NCI-H774 (cell line): ENCODE measurements at regions not wholly inside any gene's neighbourhood (a gene's known extent, or its start where the extent isn't known, plus 50 kb on each side); places are given as distances from the start of the nearest gene placed in this dataset.
"Not testable (repeated sequence)": the region's sequence is repeated elsewhere in the genome, so short reads cannot be mapped to it uniquely, and the experiment has no call there.

Experiments used
- DNase-seq: peaks from one replicate; lab custom pipeline; 2025; lab: John Stamatoyannopoulos, UW

GRCh38 chr3:40949347-40949746 is 250.0 kb upstream of the CTNNB1 start:
- DNase-seq = not testable (repeated sequence)

DNA sequence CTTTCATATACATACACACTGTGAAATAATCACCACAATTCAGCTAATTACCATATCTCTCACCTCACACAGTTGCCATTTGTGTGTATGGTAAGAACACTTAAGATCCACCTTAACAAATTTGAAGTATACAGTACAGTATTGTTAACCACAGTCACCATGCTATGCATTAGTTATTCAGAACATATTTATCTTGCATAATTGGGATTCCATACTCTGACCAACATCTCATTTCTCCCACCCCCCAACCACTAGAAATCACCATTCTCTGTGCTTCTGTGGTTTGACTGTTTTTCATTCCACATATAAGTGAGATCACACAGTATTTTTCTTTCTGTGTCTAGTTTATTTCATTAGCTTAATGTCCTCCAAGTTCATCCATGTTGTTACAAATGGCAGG is 247.7 kb upstream of the CTNNB1 start:
- DNase-seq = no peak

GRCh38 chr3:40961104-40961857 is 238.0 kb upstream of the CTNNB1 start:
- no peak for DNase-seq

DNA sequence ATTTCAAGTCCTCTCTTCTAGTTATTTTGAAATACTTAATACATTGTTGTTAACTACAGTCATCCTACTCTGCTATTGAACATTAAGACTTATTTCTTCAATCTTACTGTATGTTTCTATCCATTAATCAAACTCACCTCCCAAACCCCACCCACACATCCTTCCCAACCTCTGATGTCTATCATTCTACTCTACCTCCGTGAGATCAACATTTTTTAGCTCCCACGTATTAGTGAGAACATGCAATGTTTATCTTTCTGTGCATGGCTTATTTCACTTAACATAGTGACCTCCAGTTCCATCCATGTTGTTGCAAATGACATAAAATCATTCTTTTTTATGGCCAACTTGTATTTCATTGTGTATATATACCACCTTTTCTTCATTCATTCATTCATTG is 236.6 kb upstream of the CTNNB1 start:
- no peak for DNase-seq

DNA sequence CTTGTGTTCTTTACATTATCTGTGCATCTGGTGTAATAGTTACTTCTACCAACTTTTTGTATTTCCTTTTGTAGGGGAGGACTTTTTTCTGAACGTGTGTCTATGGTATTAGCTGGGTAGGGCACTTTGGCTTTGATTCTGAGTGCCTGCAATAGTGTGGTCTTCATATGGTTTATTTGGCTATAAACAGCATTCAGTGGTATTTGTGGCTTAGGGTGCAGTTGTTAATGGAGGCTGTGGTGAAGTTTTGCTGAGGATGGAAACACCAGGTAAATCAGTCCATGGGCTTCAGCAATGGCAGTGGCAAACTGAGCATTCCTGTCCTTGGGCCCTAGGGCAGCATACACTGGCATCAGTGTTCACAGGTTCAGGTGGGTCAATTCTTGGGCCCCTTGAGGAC is 230.6 kb upstream of the CTNNB1 start:
- no peak for DNase-seq

- DNase-seq = no peak
Observed at GRCh38 chr3:40969341-40969740, 230.0 kb upstream of the CTNNB1 start.

GRCh38 chr3:40969756-40970466 is 229.4 kb upstream of the CTNNB1 start:
- no peak for DNase-seq

DNA sequence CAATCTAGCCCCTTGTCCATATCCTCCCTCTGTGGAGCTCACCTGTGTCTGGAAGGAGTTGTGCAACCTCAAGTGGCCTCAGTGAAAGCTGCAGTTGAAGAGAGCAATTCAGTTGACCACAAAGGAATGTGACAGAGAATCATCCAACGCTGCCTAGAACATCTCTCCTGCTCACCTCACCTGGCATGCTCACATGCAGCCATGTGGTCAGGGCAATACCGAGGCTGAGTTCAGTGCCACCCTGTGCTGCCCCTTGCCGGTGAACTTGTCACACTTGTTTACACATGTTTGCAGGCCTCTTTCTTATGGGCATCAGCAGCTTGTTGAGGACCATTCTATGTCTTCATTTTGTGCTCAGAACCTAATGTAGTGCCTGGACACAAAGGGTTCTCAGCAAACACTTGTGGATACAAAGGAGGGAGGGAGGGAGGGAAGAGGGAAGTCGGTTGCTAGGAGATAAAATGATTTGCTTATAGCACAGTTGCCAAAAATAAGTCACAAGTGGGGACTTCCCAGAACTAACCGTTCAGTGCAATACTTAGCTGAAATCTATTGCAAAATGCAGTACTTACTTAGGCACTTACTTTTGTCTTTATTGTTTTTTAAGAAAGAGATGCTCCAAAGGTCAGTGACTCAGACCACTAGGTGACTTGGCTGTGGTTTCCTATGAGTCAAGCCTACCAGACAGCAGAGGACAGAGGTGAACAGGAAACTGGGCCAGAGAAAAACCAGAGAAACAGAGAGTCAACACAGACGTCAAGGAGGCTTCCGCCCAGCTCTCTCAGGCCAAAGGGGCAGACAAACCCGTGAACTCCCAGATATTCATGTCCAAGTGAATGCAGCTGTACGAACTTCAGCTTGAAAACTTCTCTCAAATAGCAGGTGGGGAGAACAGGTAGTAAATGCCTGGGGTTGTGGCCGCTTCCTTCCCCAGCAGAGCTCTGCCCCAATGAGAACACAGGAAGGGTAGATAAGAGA is 227.8 kb upstream of the CTNNB1 start:
- peak; percentile 16 for DNase-seq

DNA sequence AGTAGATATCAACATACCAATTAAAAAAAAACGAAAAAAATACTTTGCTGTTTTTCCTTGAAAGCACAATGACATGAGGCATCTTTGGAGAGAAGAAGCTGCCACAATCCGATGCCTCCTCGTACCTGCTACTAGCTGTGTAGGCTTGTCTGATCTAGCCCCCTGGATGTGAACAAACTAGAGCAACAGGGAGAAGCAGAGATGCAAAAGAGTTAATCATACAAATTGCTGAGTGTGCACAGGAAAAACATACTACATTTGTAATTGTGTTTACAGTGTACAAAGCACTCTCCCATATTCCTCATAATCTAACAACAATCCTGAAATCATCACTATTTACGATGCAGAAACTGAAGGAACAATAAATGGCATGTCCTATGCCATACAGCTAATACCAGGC is 227.0 kb upstream of the CTNNB1 start:
- DNase-seq = no peak

- DNase-seq = no peak
Observed at GRCh38 chr3:40973141-40973540, 226.2 kb upstream of the CTNNB1 start.

DNA sequence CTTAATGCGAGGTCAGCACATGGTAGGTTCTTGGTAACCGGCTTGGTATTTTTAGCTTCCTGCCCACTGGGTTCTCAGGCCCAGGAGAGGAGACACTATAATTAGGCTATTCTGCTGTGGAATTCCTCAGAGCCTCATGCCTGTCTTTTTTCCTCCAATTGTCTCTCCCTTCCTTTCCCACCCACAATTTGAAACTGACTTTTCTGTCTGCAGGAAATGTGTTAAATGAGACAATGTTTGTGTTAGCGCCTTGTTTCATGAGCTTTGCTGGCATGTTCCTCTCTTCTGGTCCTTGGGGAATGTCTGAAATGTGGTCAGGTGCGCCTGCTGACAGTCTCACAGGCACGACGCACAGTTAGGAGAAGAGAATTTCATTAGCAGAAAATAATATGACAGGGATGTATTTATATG is 223.6 kb upstream of the CTNNB1 start:
- no peak for DNase-seq

- DNase-seq = no peak
Observed at GRCh38 chr3:40976241-40976640, 223.1 kb upstream of the CTNNB1 start.

- no peak for DNase-seq
Observed at GRCh38 chr3:40978442-40978841, 220.9 kb upstream of the CTNNB1 start.

DNA sequence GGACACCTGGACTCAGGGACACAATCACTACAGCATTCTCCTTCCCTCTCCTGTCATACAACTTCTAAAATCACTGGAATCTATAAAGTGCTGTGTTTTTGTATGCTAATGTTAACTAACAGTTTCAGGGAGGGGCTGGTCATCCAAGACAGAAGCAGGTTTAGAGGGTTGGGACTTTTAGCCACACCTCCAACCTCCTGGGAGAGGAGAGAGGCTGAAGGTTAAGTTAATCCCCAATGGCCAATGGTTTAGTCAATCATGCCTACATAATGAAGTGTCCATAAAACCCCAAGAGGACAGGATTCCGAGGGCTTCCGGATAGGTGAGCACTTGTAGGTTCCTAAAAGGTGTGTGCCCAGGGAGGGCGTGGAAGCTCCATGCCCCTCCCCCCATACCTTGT is 219.3 kb upstream of the CTNNB1 start:
- no peak for DNase-seq

DNA sequence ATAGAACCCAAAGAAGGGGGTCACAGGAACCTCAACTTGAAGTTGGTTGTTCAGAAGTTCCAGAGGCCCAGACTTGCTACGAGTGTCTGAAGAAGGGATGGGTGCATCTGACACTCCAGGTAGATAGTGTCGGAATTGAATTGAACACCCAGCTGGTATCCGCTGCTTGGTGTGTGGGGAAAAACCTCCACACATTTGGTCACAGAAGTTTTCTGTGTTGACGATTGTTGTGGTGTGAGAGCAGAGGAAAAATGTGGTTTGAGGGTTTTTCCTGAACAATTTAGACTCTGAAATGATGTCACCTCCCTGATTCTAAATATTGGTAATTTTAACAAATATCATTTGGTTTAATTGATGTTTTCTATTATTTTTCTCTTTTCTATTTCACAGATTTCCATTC is 218.8 kb upstream of the CTNNB1 start:
- DNase-seq = no peak

DNA sequence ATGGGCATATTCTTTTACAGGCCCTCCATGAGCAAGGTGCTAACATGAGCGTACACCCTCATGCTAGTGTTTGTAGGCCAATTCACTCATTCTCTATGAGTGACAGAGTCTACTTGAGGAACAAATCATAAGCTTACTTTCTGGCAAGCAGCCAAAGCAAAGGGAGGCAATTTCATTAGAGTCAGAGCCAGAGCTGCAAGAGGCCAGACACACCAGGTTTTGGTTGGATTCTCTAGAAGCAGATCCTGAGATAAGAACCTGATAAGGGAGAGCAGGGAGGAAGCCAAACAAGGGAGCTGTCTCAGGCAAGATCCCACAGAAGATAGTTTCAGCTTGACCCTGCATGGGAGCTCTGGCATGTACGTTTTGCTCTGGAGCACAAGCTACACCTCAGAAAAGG is 214.1 kb upstream of the CTNNB1 start:
- no peak for DNase-seq

DNA sequence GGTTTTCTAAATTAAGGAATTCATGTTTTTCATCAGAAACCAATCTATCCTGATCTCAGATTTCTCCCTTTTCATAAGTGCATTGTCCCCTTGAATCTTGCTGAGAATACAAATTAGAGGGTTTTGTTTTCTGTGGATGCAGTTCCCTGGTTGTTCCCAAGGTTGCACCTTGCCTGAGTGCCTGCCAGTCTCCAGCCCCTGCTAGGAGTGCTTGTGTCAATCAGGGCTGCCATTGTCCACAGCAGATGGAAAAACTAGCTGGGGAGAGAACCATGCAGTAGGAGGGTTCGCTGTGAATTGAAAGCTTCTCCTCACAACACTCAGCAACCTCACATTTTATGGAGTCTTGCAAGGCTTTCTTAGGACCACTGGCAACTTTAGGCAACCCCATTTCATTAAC is 210.8 kb upstream of the CTNNB1 start:
- DNase-seq = no peak

GRCh38 chr3:40989141-40990061 is 209.9 kb upstream of the CTNNB1 start:
- no peak for DNase-seq

DNA sequence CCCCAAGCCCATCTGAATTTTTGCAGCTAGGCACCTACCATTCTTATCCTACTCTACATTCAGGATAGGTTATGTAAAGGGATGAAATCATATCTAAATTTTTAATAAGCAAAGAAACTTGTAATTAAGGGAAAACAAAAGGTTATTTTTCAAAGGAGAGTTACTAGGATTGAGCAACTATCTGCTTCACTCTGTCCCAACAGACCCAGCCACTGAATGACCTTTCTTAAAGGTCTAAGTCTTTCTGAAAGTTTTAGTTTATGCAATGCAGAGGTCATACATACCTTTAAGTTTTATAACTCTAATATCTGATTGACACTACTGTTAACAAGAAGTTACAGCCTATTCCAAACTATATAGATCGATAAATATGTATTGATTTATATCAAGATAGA is 209.2 kb upstream of the CTNNB1 start:
- DNase-seq = no peak

GRCh38 chr3:40992023-40992422 is 207.3 kb upstream of the CTNNB1 start:
- DNase-seq = no peak

GRCh38 chr3:40994611-40995010 is 204.7 kb upstream of the CTNNB1 start:
- no peak for DNase-seq
